Activated CD4-positive, CD25-positive, alpha-beta regulatory T cell treated with anti-CD3 and anti-CD28 coated beads, Interleukin-2, amount 50 U/mL, for 24 hours (primary cell): ENCODE measurements at regions not wholly inside any gene's neighbourhood (a gene's known extent, or its start where the extent isn't known, plus 50 kb on each side); places are given as distances from the start of the nearest gene placed in this dataset.
A peak's percentile ranks its signal among the peaks of the same experiment; 100 is the strongest.
"Not testable (repeated sequence)": the region's sequence is repeated elsewhere in the genome, so short reads cannot be mapped to it uniquely, and the experiment has no call there.

Experiments used
- ATAC-seq, 2 donors: fragments of 150-1000 bp; cut with Tn5 transposase; one replicate each; pipeline ENCODE4 v1.10.0; 2021; ENCODE audit warnings: mild to moderate bottlenecking in 1 of 2, moderate library complexity in 1 of 2

GRCh38 chr21:28334407-28334806 is 658.3 kb downstream of the LTN1 start:
- ATAC-seq = peak; percentile 28 to 30

GRCh38 chr21:28333578-28334075 is 659.0 kb downstream of the LTN1 start:
- ATAC-seq = no peak

GRCh38 chr21:28332796-28333195 is 659.9 kb downstream of the LTN1 start:
- ATAC-seq = no peak

DNA sequence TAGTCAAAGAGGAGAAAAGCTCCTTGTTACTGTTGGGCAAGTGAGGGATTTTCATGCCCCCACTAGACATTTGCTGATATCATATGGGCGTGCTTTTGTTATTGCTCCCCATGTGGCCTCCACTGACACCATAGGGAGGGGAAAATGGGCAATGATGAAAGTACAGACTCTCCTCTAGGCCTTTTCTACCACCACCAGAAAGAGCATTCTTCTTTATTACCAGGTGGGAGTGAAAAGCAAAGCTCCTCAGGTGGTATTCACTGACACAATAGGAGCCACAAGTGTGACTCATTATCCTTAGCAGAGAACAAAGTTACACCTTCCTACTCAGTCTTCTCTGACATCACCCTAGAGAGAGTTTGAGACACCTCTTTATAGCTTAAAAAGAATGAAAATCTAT is 667.1 kb downstream of the LTN1 start:
- ATAC-seq = no peak

DNA sequence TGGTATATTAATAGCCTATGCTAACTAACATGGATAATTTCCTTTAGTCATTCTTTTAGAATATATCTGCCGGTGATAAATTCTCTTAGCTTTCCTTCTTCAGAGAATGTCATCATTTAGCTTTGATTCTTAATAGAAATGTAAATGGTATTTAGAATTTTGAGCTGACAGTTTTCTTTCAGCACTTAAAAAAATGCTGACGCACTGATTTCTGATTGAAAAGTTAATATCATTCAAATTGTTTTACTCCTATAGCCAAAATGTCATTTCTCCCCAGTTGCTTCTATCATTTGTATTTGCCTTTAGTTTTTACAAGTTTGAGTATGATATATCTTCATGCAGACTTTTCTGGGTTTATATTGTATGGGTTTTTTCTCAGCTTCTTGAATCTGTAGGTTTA is 668.0 kb downstream of the LTN1 start:
- ATAC-seq = no peak

DNA sequence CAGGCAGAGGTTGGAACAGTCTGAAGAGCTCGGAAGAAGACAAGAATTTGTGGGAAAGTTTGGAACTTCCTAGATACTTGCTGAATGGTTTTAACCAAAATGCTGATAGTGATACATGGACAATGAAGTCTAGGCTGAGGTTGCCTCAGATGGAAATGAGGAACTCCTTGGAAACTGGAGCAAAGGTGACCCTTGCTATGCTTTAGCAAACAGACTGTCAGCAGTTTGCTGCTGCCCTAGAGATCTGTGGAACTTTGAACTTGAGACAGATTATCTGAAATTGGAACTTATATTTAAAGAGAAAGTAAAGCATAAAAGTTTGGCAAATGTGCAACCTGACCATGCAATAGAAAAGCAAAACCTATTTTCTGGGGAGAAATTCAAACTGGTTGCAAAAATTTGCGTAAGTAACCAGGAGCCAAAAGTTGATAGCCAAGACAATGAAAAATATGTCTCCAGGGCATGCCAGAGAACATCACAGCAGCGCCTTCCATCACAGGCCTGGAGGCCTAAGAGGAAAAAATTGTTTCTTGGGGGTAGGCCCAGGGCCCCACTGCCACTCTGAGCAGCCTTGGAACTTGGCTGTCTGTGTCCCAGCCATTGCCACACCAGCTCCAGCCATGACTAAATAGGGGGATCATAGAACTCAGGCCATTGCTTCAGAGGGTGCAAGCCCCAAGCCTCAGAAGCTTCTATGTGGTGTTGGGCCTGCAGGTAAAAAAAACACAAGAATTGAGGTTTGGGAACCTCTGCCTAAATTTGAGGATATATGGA is 675.3 kb downstream of the LTN1 start:
- ATAC-seq = no peak

DNA sequence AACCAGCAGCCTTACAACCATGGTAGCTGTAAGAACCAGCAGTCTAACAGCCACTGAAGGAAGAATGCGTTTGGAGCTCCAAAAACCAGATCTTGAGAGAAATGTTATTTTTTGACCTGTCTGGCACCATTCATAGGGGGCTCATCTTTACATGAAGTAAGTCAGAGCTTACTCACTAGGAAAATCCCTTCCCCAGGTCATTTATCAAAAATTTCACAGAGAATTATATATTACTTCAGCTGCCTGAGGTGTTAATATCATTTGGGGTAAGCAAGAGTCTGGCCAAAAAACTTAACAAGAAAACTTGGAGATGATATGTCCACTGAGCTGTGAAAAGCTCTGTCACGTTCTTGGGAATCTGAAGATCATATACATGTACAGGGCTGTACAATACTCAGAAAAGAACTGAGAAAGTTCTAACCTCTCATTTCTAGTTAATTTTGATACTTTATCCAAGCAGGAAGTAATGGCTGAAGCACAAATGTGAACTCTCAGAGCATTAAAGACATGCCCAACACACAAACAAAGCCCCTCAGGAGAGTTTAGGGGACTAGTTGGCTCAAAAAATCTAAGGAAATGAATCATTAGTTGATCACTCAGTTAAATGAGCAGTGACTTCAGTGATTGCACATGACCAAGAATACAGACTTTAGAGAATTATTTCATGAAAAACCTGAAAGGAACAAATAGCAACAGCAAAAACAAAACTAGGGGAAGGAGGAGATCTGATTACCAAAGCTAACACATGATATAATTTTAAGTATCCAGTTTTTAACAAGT is 681.1 kb downstream of the LTN1 start:
- no peak for ATAC-seq

- no peak for ATAC-seq
Observed at GRCh38 chr21:28310711-28311110, 682.0 kb downstream of the LTN1 start.

GRCh38 chr21:28310171-28310685 is 682.4 kb downstream of the LTN1 start:
- no peak for ATAC-seq

DNA sequence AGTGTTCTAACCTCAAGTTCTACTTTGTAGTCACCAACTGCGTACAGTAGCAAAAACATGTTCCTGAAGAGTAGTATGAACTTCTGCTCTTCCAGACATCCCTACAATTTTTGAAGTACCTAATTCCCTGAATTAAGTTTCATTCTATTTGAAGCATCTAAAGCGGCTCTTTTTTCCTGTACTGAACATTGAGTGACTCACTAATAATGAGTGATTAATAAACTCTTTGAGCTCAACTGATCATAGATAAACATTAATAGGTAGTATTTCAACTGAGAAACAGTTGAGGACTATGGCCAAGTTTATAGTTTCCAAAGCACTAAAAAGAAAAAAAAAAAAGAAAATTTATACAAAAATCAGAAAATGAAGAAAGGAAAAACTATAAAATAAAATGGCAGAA is 683.1 kb downstream of the LTN1 start:
- no peak for ATAC-seq

DNA sequence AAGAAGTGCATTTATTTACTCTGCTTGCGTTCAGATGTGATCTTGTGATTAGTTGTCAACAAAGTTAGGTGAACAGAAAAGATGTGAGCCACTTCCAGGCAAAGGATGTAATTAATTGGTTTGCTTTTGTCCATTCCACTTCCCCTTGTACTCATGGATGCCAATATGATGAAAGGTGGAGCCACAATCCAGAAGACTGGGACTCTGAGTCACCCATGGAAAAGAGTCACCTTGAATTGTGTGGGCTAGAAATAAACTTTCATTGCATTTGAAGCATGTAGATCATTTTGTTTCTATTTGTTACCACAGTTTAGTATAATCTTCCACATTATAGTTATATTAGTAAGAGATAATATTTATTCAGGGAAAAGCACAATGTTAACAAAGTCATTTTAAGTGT is 684.2 kb downstream of the LTN1 start:
- no peak for ATAC-seq

GRCh38 chr21:28299946-28300345 is 692.7 kb downstream of the LTN1 start:
- ATAC-seq = no peak

DNA sequence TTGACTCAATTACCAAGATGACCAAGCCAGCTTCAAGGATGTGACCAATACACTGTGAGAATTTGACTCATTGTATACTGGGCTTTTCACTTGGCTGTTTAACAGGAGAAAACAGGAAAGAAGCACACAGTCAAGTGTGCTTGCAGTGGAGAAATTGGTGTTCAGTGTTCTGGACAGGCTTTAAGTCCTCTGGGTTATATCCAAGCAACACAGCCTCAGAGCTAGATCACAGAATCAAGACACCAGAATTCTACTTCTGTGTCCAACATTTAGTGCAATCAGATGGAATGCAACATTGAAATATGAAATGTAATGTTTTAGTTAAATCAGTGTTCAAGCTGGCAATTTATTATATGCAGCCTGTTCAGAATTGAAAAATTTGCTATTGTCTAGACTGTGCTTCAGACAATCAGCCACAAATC is 694.4 kb downstream of the LTN1 start:
- ATAC-seq = no peak

- ATAC-seq = no peak
Observed at GRCh38 chr21:28294051-28294450, 698.6 kb downstream of the LTN1 start.

GRCh38 chr21:28283641-28284490 is 708.8 kb downstream of the LTN1 start:
- ATAC-seq = no peak

GRCh38 chr21:28282833-28283232 is 709.8 kb downstream of the LTN1 start:
- ATAC-seq = no peak

- not testable (repeated sequence) for ATAC-seq
Observed at GRCh38 chr21:28281357-28281756, 711.3 kb downstream of the LTN1 start.

DNA sequence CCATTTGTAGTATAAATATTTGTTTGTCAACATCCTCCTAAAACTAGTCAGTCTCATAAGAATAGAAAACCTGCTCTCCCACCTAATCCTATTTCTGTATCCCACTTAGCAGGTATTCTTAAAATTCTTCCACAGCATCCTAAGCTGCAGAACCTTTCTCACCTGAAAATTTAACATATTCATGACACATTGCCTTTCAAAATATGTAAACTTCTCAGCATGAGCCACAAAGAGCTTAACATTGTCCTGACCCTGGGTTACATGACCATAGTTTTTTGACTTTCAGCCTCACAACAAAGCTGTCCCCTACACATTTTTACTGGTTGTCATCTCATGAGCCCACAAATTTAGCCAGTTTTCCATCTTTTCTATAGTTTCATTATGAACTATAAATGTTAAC is 712.1 kb downstream of the LTN1 start:
- no peak for ATAC-seq

GRCh38 chr21:28277324-28277723 is 715.4 kb downstream of the LTN1 start:
- ATAC-seq = no peak

GRCh38 chr21:28272272-28272992 is 720.2 kb downstream of the LTN1 start:
- no peak for ATAC-seq

GRCh38 chr21:28269173-28269572 is 723.5 kb downstream of the LTN1 start:
- no peak for ATAC-seq

DNA sequence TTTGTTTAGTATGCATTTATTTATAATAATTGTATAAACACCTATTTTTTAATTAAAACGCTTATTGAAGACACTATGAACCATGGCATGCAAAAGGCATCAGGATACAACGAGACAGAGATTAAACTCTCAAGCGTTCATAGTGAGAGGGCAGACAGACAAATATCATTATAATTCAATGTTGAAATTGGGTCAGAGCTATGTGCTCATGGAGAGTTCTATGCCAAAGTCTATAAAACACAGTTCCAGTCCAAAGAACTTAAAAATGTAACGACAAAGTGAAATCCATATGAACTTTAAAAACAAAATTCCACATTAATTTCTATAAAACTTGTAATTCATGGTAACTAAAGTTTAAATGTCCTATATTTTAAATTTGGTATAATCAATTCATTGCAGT is 724.0 kb downstream of the LTN1 start:
- ATAC-seq = no peak
